GM12878 (cell line): ENCODE measurements at regions not wholly inside any gene's neighbourhood (a gene's known extent, or its start where the extent isn't known, plus 50 kb on each side); places are given as distances from the start of the nearest gene placed in this dataset.
A peak's percentile ranks its signal among the peaks of the same experiment; 100 is the strongest.

Source experiments
- ATAC-seq: fragments of 200-7000 bp; cut with Tn5 transposase; 3 replicates; pipeline ENCODE4 v1.9.1; 2020; ENCODE audit warnings: mild to moderate bottlenecking, moderate library complexity
- BruUV-seq: library from RNA; stranded (reverse); fragments of 400-500 nt; replicated peaks from 2 replicates; lab custom pipeline; 2021; lab: Mats Ljungman, UMichigan
- CTCF ChIA-PET: fragments of 300-600 bp; sonication (Branson Sonifier 250); formaldehyde crosslinking; extraction: SDS; loops from one replicate; lab custom pipeline; 2021; ENCODE audit warnings: inconsistent platforms; lab: Yijun Ruan, JAX
- POLR2A ChIA-PET: fragments of 350-600 bp; formaldehyde crosslinking; extraction: SDS; loops from one replicate; lab custom pipeline; 2021; ENCODE audit warnings: inconsistent platforms; lab: Charles Lee
- RAD21 ChIA-PET: fragments of 300-600 bp; sonication (Branson Sonifier 250); formaldehyde crosslinking; loops from one replicate; lab custom pipeline; 2023; ENCODE audit warnings: antibody characterized with exemption; ENCODE audit not compliant: unreplicated experiment; lab: Charles Lee
- SMC1A ChIA-PET: fragments of 300-600 bp; sonication (Branson Sonifier 250); formaldehyde crosslinking; loops from one replicate; lab custom pipeline; 2023; ENCODE audit not compliant: unreplicated experiment, uncharacterized antibody; lab: Charles Lee
- DNase-seq: peaks from one replicate; pipeline ENCODE4 v3.0.0-alpha.2; 2011; ENCODE audit warnings: low read depth, low spot score
- FAIRE-seq: peaks from 3 replicates; lab custom pipeline; 2011; peaks lifted over from hg19 to GRCh38; lab: Jason Lieb, UNC
- H2AFZ ChIP-seq: 2 replicates; pipeline ENCODE4 v1.6.0; 2011; ENCODE audit warnings: low read depth, low read length, control low read depth; ENCODE audit not compliant: control insufficient read depth
- H3K27ac ChIP-seq: 2 replicates; pipeline ENCODE4 v1.5.1; 2011; ENCODE audit warnings: control low read depth; ENCODE audit not compliant: control insufficient read depth, insufficient read depth
- H3K27me3 ChIP-seq, 2 experiments: replicated peaks in 1 of 2; 2 replicates each; pipeline versions ENCODE4 v1.6.0 to v1.6.1; 2011; ENCODE audit warnings: low read length in 1 of 2; ENCODE audit not compliant: control insufficient read depth in 2 of 2, insufficient read depth in 2 of 2
- H3K36me3 ChIP-seq, 2 experiments: 2 replicates each; pipeline ENCODE4 v1.5.1; 2011; ENCODE audit warnings: low read length in 1 of 2; ENCODE audit not compliant: control insufficient read depth in 2 of 2, insufficient read depth in 2 of 2
- H3K4me1 ChIP-seq: 2 replicates; pipeline ENCODE4 v1.6.1; 2011; ENCODE audit warnings: mild to moderate bottlenecking, low read length, moderate library complexity, mixed read lengths; ENCODE audit not compliant: control insufficient read depth, insufficient read depth
- H3K4me2 ChIP-seq: 2 replicates; pipeline ENCODE4 v1.6.0; 2011; ENCODE audit warnings: control low read depth; ENCODE audit not compliant: control insufficient read depth, insufficient read depth
- H3K4me3 ChIP-seq: fragments of 200-600 bp; sonication (generic); 2 replicates; pipeline ENCODE4 v1.5.1; 2016
- H3K79me2 ChIP-seq: 2 replicates; pipeline ENCODE4 v1.6.0; 2011; ENCODE audit warnings: low read length; ENCODE audit not compliant: control insufficient read depth, insufficient read depth
- H3K9ac ChIP-seq: 2 replicates; pipeline ENCODE4 v1.8.0; 2011; ENCODE audit warnings: low read length, control low read depth, mixed read lengths; ENCODE audit not compliant: control insufficient read depth, insufficient read depth
- H3K9me3 ChIP-seq: replicated peaks from 3 replicates; pipeline ENCODE4 v1.5.1; 2011; ENCODE audit warnings: mild to moderate bottlenecking, low read length; ENCODE audit not compliant: control insufficient read depth, insufficient read depth
- H4K20me1 ChIP-seq: 2 replicates; pipeline ENCODE4 v1.6.0; 2011; ENCODE audit not compliant: control insufficient read depth, insufficient read depth
- HCFC1 ChIP-seq: fragments of 150-350 bp; IDR thresholded peaks from 2 replicates; pipeline ENCODE4 v1.6.1; 2014; ENCODE audit warnings: low read length
- HDAC6 ChIP-seq: fragments of 200-600 bp; sonication (generic); IDR thresholded peaks from one replicate; pipeline ENCODE4 v1.8.0; 2017; ENCODE audit warnings: antibody characterized with exemption; ENCODE audit not compliant: unreplicated experiment
- IKZF2 ChIP-seq, 2 experiments: fragments of 450-650 bp; IDR thresholded peaks; 2 replicates each; pipeline ENCODE4 v1.6.1; 2017; ENCODE audit warnings: mild to moderate bottlenecking in 2 of 2, moderate library complexity in 2 of 2
- PML ChIP-seq: IDR thresholded peaks from 2 replicates; pipeline ENCODE4 v1.6.1; 2012; ENCODE audit warnings: low read length, inconsistent platforms
- RAD21 ChIP-seq: IDR thresholded peaks from 2 replicates; pipeline ENCODE4 v1.6.1; 2011; ENCODE audit warnings: mild to moderate bottlenecking, low read depth, low read length, moderate library complexity; ENCODE audit not compliant: insufficient read depth
- RBBP5 ChIP-seq: fragments of 200-600 bp; sonication (generic); conservative IDR thresholded peaks from 2 replicates; pipeline ENCODE4 v1.6.1; 2016
- TCF3 ChIP-seq: IDR thresholded peaks from 2 replicates; pipeline ENCODE4 v1.6.1; 2012; ENCODE audit warnings: low read depth, mild to moderate bottlenecking, low read length, borderline replicate concordance; ENCODE audit not compliant: insufficient read depth
- WGBS: methylation state at CpG from one replicate; pipeline ENCODE4 v1.1.6; 2016; ENCODE audit warnings: low lambda C conversion rate; ENCODE audit not compliant: insufficient replicate concordance, insufficient coverage; ENCODE audit errors: missing lambda C conversion rate; 5-methylcytosine and 5-hydroxymethylcytosine counted together
- in situ Hi-C: fragments of 300-500 bp; cut with MboI; formaldehyde crosslinking; loops from 9 replicates; pipeline ENCODE4 v1.14.3; 2018; ENCODE audit warnings: mixed read lengths
- intact Hi-C: fragments of 100-400 bp; cut with micrococcal nuclease; formaldehyde crosslinking; loops from one replicate; pipeline ENCODE4 v1.14.2; 2022; ENCODE audit not compliant: unreplicated experiment
- TF ChIP-seq, protein P1 (sequence below), 3 experiments: IDR thresholded peaks in 2 of 3; conservative IDR thresholded peaks in 1 of 3; 2 replicates each; pipeline ENCODE4 v1.5.1; 2011; ENCODE audit warnings: low read depth in 3 of 3, low read length in 3 of 3, mild to moderate bottlenecking in 3 of 3, control low read depth in 2 of 3, moderate library complexity in 2 of 3, inconsistent platforms in 1 of 3, mixed read lengths in 1 of 3; ENCODE audit not compliant: control insufficient read depth in 2 of 3, insufficient read depth in 1 of 3; ENCODE audit errors: extremely low read depth in 1 of 3
- TF ChIP-seq, protein P2 (sequence below): fragments of 450-650 bp; IDR thresholded peaks from 2 replicates; pipeline ENCODE4 v1.6.1; 2016; ENCODE audit warnings: mild to moderate bottlenecking, moderate library complexity, borderline replicate concordance
- TF ChIP-seq, protein P3 (sequence below): fragments of 450-650 bp; IDR thresholded peaks from 2 replicates; pipeline ENCODE4 v1.6.1; 2016; ENCODE audit warnings: mild to moderate bottlenecking

DNA sequence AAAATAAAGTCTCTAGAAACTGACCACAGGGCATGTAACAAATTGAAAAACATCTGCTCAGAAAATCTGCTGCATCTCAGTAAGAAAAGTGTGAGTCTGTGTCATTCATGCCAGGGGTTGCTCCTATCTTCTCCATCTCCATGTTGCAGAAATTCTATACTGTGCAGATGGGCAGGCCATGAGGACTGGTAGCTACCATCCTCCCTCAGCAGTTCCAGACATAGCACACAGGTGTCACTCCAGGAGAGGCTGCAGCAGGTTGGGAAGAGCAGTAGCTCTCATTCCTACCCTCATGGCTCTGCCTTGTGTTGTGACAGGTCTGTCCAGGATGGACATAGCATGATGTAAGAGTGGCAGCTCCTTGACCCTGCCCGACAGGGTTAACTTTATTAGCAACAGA, 173.4 kb downstream of the NDUFS4 start:
- in situ Hi-C loops: no loop called here
- no peaks in the 10 kb centered on the region for H3K36me3 ChIP-seq
- no peaks in the 10 kb centered on the region for H3K9me3 ChIP-seq
- SMC1A ChIA-PET: interaction anchor here (0.6 to 1.3 kb wide), 2 partner anchors 89 to 90 kb away, joined by 3 read pairs; no protein-coding TSS in a partner anchor
- intact Hi-C loops: no loop called here
- RAD21 ChIA-PET: no interaction called here
- FAIRE-seq (no peak), DNase-seq (no peak)
- CTCF ChIA-PET: interaction anchor here (0.5 kb wide), 1 partner anchor 482 kb away, joined by 3 read pairs; no protein-coding TSS in a partner anchor
- H3K27ac ChIP-seq: no peak overlapping the region
- no peak overlapping the region for H3K4me2 ChIP-seq
- H3K4me3 ChIP-seq: no peak overlapping the region
- no peaks in the 10 kb centered on the region for H3K79me2 ChIP-seq
- TF ChIP-seq RAD21: peak; percentile 16; the same call in 1 of the 2 replicates
- TF ChIP-seq, protein P1, sequence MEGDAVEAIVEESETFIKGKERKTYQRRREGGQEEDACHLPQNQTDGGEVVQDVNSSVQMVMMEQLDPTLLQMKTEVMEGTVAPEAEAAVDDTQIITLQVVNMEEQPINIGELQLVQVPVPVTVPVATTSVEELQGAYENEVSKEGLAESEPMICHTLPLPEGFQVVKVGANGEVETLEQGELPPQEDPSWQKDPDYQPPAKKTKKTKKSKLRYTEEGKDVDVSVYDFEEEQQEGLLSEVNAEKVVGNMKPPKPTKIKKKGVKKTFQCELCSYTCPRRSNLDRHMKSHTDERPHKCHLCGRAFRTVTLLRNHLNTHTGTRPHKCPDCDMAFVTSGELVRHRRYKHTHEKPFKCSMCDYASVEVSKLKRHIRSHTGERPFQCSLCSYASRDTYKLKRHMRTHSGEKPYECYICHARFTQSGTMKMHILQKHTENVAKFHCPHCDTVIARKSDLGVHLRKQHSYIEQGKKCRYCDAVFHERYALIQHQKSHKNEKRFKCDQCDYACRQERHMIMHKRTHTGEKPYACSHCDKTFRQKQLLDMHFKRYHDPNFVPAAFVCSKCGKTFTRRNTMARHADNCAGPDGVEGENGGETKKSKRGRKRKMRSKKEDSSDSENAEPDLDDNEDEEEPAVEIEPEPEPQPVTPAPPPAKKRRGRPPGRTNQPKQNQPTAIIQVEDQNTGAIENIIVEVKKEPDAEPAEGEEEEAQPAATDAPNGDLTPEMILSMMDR (IDR thresholded peaks at IDR 0.05 in 2 of 3, conservative IDR thresholded peaks at IDR 0.05 in 1 of 3; ENCODE audit: control insufficient read depth in 2 of 3, extremely low read depth in 1 of 3, insufficient read depth in 1 of 3, low read depth in 3 of 3, low read length in 3 of 3): peak in 2 of 3 experiments; percentile 13 to 26; a peak in 2 of 6 replicates
- TF ChIP-seq RBBP5: no peak
- TF ChIP-seq, all 136 proteins: peak for 2
- H3K4me1 ChIP-seq: no peaks in the 10 kb centered on the region
- H3K9ac ChIP-seq: no peak overlapping the region
- BruUV-seq: no TSS peak
- no peaks in the 10 kb centered on the region for H4K20me1 ChIP-seq
- H3K27me3 ChIP-seq: no peaks in the 10 kb centered on the region; a peak in 1 of 4 replicates
- 17% methylated on average over 1 of the region's 1 CpG for WGBS
- ATAC-seq: no peak
- no peak overlapping the region for H2AFZ ChIP-seq
- POLR2A ChIA-PET: no interaction called here

DNA sequence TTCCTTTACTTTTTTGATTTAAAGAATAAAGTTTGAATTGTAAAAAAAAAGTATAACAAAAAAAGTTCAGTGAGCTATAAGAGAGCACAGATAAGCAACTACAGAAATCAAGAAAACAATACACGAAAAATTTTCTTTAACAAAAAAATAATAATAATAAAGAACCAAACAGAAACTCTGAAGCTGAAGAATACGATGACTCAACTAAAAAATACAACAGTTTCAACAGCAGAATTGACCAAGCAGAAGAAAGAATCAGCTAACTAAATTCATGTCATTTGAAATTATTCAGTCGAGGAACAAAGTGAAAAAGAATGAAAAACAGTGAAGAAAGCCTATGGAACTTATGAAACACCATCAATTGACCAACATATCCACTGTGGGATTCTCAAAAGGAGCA, 177.7 kb downstream of the NDUFS4 start:
- Histone ChIP-seq H3K4me3 (no peak overlapping the region), H3K4me2 (no peak overlapping the region), H3K27ac (no peak overlapping the region), H3K36me3 (no peaks in the 10 kb centered on the region), H4K20me1 (no peaks in the 10 kb centered on the region), H2AFZ (no peak overlapping the region), H3K27me3 (no peaks in the 10 kb centered on the region; a peak in 1 of 4 replicates), H3K9ac (no peak overlapping the region), H3K79me2 (no peaks in the 10 kb centered on the region), H3K4me1 (no peaks in the 10 kb centered on the region), H3K9me3 (no peaks in the 10 kb centered on the region)
- SMC1A ChIA-PET: no interaction called here
- BruUV-seq: no TSS peak
- intact Hi-C loops: no loop called here
- DNase-seq: no peak
- ATAC-seq: no peak
- no peak for FAIRE-seq
- CTCF ChIA-PET: interaction anchor here (0.7 kb wide), 1 partner anchor 810 kb away, joined by 3 read pairs; no protein-coding TSS in a partner anchor
- in situ Hi-C loops: no loop called here
- RAD21 ChIA-PET: no interaction called here
- POLR2A ChIA-PET: no interaction called here
- 2% methylated on average over 3 of the region's 3 CpGs for WGBS
- TF ChIP-seq, protein P2, sequence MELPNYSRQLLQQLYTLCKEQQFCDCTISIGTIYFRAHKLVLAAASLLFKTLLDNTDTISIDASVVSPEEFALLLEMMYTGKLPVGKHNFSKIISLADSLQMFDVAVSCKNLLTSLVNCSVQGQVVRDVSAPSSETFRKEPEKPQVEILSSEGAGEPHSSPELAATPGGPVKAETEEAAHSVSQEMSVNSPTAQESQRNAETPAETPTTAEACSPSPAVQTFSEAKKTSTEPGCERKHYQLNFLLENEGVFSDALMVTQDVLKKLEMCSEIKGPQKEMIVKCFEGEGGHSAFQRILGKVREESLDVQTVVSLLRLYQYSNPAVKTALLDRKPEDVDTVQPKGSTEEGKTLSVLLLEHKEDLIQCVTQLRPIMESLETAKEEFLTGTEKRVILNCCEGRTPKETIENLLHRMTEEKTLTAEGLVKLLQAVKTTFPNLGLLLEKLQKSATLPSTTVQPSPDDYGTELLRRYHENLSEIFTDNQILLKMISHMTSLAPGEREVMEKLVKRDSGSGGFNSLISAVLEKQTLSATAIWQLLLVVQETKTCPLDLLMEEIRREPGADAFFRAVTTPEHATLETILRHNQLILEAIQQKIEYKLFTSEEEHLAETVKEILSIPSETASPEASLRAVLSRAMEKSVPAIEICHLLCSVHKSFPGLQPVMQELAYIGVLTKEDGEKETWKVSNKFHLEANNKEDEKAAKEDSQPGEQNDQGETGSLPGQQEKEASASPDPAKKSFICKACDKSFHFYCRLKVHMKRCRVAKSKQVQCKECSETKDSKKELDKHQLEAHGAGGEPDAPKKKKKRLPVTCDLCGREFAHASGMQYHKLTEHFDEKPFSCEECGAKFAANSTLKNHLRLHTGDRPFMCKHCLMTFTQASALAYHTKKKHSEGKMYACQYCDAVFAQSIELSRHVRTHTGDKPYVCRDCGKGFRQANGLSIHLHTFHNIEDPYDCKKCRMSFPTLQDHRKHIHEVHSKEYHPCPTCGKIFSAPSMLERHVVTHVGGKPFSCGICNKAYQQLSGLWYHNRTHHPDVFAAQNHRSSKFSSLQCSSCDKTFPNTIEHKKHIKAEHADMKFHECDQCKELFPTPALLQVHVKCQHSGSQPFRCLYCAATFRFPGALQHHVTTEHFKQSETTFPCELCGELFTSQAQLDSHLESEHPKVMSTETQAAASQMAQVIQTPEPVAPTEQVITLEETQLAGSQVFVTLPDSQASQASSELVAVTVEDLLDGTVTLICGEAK: no peak
- TF ChIP-seq IKZF2 (IDR thresholded peaks at IDR 0.05) (no peak), HDAC6 (no peak), PML (no peak), HCFC1 (no peak), TCF3 (no peak)
- TF ChIP-seq, protein P3, sequence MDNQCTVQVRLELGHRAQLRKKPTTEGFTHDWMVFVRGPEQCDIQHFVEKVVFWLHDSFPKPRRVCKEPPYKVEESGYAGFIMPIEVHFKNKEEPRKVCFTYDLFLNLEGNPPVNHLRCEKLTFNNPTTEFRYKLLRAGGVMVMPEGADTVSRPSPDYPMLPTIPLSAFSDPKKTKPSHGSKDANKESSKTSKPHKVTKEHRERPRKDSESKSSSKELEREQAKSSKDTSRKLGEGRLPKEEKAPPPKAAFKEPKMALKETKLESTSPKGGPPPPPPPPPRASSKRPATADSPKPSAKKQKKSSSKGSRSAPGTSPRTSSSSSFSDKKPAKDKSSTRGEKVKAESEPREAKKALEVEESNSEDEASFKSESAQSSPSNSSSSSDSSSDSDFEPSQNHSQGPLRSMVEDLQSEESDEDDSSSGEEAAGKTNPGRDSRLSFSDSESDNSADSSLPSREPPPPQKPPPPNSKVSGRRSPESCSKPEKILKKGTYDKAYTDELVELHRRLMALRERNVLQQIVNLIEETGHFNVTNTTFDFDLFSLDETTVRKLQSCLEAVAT: no peak
